ENCODE measurements at regions not wholly inside any gene's neighbourhood (a gene's known extent, or its start where the extent isn't known, plus 50 kb on each side); places are given as distances from the start of the nearest gene placed in this dataset.

DNA sequence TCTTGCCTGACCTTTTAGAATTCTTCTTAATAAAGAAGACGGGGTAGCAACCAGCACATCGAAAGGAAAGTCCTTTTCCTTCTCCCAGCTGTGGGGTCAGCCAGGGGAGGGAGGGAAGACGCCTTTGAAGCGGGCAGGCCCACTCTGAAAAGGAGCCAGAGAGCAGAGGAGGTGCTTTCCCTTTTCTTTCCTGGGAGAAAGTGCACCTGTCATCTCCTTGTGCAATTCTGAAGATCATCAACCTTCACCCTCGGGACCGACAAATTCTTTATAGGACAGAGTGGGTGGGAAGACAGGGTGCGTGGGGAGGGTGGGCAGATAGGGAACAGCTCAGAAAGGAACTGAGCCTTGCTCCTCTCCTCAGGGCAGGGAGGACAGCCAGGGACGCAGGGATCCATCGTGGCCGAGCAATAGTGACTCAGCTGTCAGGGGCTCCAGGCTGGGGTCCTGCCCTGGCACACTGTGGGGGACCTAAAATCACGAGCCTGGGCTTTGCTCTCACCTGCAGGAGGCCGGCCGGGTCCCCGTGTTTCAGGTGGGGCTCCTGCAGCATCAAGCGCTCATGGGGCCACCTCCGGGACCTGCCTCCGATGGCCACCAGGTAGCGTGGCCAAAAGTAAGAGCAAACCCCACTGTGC lies 141.0 kb downstream of the OLFM1 start:
- no peak for DNase-seq (ENCODE audit: low read depth)
- TF ChIP-seq, protein P1, sequence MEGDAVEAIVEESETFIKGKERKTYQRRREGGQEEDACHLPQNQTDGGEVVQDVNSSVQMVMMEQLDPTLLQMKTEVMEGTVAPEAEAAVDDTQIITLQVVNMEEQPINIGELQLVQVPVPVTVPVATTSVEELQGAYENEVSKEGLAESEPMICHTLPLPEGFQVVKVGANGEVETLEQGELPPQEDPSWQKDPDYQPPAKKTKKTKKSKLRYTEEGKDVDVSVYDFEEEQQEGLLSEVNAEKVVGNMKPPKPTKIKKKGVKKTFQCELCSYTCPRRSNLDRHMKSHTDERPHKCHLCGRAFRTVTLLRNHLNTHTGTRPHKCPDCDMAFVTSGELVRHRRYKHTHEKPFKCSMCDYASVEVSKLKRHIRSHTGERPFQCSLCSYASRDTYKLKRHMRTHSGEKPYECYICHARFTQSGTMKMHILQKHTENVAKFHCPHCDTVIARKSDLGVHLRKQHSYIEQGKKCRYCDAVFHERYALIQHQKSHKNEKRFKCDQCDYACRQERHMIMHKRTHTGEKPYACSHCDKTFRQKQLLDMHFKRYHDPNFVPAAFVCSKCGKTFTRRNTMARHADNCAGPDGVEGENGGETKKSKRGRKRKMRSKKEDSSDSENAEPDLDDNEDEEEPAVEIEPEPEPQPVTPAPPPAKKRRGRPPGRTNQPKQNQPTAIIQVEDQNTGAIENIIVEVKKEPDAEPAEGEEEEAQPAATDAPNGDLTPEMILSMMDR (IDR thresholded peaks at IDR 0.05; ENCODE audit: insufficient read depth, low read depth, low read length), result no peak

DNA sequence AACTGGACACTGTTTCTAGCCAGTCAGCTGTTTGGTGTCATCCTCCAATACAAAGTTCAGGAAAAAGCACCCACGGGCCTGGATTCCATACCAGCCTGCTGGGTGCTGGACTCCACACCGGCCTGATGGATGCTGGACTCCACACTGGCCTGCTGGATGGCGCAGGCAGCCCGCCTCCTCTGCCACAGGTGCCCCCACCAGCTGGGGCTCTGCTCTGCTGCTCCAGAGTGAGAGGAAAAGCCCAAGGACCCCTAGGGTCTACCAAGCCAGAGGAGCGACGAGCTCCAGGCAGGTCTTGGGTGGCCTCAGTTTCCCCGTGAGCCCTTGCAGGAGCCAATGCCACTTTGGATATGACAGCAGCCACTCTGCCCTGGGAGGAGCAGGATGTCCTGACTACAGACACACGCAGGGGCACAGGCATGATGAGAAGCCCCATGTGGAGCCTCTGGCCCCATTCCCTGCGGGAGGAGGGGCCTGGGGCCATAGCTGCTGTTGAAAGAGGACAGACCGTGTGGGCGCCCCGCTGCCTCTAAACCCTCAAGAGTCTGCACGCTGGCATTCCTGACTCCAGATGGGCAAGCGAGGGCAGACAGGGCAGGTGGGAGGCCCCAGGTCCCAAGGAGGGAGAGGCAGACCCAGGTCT lies 141.6 kb downstream of the OLFM1 start:
- TF ChIP-seq, protein P1 (IDR thresholded peaks at IDR 0.05; ENCODE audit: insufficient read depth, low read depth, low read length), result no peak
- no peak for DNase-seq (ENCODE audit: low read depth)
- CTCF ChIA-PET, result no interaction called here
- no peaks in the 10 kb centered on the region for H3K27me3 ChIP-seq (ENCODE audit: control insufficient read depth, insufficient read depth, low read length)
- H3K36me3 ChIP-seq (ENCODE audit: control insufficient read depth, insufficient read depth, low read length), result no peaks in the 10 kb centered on the region
- H3K4me3 ChIP-seq (ENCODE audit: low read depth, low read length), result no peak overlapping the region
- POLR2A ChIA-PET, result no interaction called here

More for the DNA sequence above, 141.0 kb downstream of the OLFM1 start:
- Histone ChIP-seq H3K27me3 (ENCODE audit: control insufficient read depth, insufficient read depth, low read length) (no peaks in the 10 kb centered on the region), H3K4me3 (ENCODE audit: low read depth, low read length) (no peak overlapping the region), H3K36me3 (ENCODE audit: control insufficient read depth, insufficient read depth, low read length) (no peaks in the 10 kb centered on the region)
- POLR2A ChIA-PET, result no interaction called here
- CTCF ChIA-PET, result no interaction called here

DNA sequence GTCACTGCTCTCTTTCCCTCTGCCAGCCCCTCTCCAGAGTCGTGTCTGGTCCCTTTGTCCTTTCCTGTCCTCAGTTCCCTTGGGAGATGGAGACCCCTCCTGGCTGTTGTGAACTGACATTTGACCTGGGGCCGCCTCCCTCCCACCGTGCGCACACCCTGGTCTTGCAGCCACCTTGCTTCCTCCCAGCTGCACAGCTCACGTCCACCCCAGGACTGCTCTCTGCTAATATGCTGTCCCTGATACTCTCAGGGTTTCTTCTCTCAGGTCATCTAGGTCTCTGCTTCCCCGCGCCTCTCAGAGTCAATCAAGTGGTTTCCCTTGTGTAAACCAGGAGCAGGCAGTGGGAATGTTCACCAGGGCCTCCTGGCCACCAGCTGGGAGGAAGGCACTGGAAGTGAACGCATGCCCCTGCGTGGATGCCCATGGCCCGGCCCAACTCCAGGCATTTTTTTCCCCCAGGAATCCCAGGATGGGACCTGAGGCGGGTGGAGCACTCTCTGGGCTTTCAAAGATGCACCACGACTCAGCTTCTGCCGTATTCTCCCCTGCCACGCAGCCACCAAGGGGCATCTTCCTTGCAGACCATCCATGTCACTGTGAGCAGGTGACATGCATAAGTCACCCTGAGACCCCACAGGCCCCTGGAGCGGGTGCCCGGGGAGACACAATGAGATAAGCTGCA lies 142.4 kb downstream of the OLFM1 start:
- TF ChIP-seq, protein P1 (IDR thresholded peaks at IDR 0.05; ENCODE audit: insufficient read depth, low read depth, low read length), result no peak
- DNase-seq (ENCODE audit: low read depth), result no peak
- ChIA-PET POLR2A (no interaction called here), CTCF (no interaction called here)
- Histone ChIP-seq H3K27me3 (ENCODE audit: control insufficient read depth, insufficient read depth, low read length) (no peaks in the 10 kb centered on the region), H3K36me3 (ENCODE audit: control insufficient read depth, insufficient read depth, low read length) (no peaks in the 10 kb centered on the region), H3K4me3 (ENCODE audit: low read depth, low read length) (no peak overlapping the region)

DNA sequence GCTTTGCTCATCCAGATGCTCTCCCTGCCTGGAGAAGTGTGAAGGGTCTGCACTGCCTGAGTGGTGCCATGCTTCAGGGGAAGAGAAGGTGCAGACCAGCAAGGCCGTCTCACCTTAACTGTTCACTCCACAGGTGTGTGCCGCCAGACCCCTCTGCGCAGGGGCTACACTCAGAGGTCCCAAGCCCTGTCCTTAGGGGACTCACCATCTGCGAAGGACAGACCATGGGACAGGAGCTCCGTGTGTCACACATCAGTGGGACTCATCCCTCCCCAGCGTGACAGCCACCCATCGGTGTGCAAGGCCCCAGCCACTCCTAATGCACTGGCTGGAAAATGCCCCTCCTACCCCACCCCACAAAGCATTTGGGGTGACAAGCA lies 142.9 kb downstream of the OLFM1 start:
- H3K4me3 ChIP-seq (ENCODE audit: low read depth, low read length), result no peak overlapping the region
- no peak for DNase-seq (ENCODE audit: low read depth)
- TF ChIP-seq, protein P1 (IDR thresholded peaks at IDR 0.05; ENCODE audit: insufficient read depth, low read depth, low read length), result no peak
- no peaks in the 10 kb centered on the region for H3K36me3 ChIP-seq (ENCODE audit: control insufficient read depth, insufficient read depth, low read length)
- no peaks in the 10 kb centered on the region for H3K27me3 ChIP-seq (ENCODE audit: control insufficient read depth, insufficient read depth, low read length)
- ChIA-PET POLR2A (no interaction called here), CTCF (no interaction called here)

DNA sequence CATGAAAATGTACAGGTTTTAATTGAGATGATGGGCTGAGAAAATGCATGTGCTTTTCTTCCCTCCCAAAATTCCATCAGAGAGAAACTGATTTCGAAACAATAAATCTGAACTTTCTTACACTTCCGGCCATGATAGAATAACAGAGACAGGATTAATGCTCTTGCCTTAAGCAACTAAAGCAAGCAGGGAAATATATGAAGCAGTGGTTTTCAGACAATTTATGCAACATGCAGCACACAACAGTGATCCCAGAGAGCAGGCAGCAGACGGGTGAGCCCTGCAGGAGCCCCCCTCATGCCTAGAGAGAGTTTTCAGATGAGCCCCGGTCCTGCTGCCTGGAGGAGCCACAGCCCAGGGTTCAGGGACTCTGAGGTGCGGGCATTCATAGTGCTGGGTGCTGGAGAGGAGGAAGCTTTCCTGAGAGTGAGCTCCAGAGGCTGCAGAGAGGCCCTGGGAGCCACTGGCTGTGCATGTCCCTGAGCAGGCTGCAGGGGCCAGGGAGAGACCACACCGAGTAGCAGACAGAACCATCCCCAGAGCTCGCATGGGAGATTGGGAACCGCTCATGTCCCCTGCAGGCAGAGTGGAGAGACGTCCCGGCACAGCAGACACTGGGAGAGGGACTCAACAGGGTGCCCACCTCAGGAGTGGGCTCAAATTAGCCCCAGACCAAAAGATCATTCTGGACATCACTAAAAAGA lies 143.5 kb downstream of the OLFM1 start:
- H3K27me3 ChIP-seq (ENCODE audit: control insufficient read depth, insufficient read depth, low read length), result no peaks in the 10 kb centered on the region
- H3K4me3 ChIP-seq (ENCODE audit: low read depth, low read length), result no peak overlapping the region
- TF ChIP-seq, protein P1 (IDR thresholded peaks at IDR 0.05; ENCODE audit: insufficient read depth, low read depth, low read length), result no peak
- ChIA-PET CTCF (no interaction called here), POLR2A (no interaction called here)
- no peak for DNase-seq (ENCODE audit: low read depth)
- no peaks in the 10 kb centered on the region for H3K36me3 ChIP-seq (ENCODE audit: control insufficient read depth, insufficient read depth, low read length)
